GM10266 (cell line): ENCODE measurements at regions not wholly inside any gene's neighbourhood (a gene's known extent, or its start where the extent isn't known, plus 50 kb on each side); places are given as distances from the start of the nearest gene placed in this dataset.

Source experiments
- DNase-seq: peaks from one replicate; pipeline ENCODE4 v3.0.0; 2012; ENCODE audit errors: extremely low spot score
- TF ChIP-seq, protein P1 (sequence below): IDR thresholded peaks from 2 replicates; pipeline ENCODE4 v1.5.1; 2012; ENCODE audit warnings: mild to moderate bottlenecking, low read depth; ENCODE audit not compliant: control insufficient read depth, insufficient read depth; ENCODE audit errors: missing control alignments

DNA sequence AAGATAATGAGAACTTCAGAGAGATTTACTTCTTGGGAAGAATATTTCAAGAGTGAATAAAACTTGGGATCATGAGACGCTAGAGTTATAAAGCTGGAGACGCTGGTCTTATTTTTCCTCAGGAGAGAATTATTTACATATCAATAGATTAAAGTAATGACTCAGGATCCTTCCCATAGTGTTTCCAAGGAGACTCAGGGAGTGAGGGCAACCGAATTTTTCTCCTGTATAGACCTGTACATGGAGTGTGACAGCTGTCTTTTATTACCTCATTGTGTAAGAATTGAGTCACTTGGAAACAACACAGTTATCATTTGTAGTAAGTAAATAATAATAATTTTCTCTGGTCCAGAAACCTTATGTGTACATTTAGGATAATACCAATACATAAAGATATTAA lies 1905.5 kb downstream of the OLFM4 start:
- TF ChIP-seq, protein P1, sequence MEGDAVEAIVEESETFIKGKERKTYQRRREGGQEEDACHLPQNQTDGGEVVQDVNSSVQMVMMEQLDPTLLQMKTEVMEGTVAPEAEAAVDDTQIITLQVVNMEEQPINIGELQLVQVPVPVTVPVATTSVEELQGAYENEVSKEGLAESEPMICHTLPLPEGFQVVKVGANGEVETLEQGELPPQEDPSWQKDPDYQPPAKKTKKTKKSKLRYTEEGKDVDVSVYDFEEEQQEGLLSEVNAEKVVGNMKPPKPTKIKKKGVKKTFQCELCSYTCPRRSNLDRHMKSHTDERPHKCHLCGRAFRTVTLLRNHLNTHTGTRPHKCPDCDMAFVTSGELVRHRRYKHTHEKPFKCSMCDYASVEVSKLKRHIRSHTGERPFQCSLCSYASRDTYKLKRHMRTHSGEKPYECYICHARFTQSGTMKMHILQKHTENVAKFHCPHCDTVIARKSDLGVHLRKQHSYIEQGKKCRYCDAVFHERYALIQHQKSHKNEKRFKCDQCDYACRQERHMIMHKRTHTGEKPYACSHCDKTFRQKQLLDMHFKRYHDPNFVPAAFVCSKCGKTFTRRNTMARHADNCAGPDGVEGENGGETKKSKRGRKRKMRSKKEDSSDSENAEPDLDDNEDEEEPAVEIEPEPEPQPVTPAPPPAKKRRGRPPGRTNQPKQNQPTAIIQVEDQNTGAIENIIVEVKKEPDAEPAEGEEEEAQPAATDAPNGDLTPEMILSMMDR, result no peak
- DNase-seq, result no peak

DNA sequence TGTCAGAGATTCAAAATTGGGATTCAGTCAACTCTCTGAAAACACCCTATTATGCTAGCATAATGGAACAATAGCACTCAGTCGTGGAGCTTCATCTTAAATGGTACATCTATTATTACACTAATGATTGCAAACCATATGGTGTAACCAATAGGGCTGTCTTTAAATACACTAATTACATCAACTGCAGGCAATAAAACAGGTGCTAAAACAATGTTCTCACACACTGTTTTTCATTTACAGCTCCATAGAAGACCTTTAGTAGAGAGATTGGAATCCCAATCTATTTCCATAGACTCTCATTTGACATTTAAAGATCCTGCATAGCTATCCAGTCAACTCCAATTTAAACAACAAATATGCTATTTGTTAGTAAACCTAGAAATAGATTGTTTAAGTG lies 1917.4 kb downstream of the OLFM4 start:
- no peak for DNase-seq

DNA sequence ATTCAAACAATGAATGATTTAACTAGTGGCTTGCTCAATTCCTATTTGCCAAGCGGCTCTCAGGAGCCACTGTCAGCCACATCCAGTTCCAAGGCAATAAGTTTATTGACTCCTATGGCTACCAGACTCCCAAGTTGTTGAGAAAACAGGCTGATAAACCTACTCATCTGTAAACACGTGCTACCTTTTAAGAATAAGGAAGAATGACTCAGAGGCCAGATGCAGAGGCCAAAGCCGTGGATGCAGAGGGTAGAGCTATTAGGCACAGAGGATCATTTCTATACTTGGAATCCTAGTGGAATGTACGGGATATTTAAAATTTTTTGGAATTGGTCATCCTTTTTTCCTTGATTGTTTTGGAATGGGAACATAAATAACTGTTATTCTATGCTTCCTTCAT lies 1921.1 kb downstream of the OLFM4 start:
- TF ChIP-seq, protein P1, result no peak

More for the DNA sequence above, 1917.4 kb downstream of the OLFM4 start:
- TF ChIP-seq, protein P1, result no peak

DNA sequence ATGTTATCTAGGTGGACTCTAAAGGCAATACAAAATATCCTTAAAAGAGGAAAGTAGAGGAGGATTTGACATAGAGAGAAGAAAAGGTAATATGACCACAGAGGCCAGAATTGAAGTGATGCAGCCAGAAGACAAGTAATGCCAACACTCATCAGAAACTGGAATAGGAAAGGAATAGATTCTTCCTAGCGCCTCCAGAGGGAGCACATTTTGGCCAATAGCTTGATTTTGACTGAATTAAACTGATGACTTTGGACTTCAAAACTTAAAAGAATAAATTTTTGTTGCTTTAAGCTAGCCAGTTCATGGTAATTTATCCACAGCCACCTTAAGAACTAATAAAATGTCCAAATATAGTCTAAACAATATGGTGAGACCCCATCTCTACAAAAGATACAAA lies 1921.9 kb downstream of the OLFM4 start:
- TF ChIP-seq, protein P1, result no peak
- no peak for DNase-seq

More for the DNA sequence above, 1921.1 kb downstream of the OLFM4 start:
- no peak for DNase-seq

DNA sequence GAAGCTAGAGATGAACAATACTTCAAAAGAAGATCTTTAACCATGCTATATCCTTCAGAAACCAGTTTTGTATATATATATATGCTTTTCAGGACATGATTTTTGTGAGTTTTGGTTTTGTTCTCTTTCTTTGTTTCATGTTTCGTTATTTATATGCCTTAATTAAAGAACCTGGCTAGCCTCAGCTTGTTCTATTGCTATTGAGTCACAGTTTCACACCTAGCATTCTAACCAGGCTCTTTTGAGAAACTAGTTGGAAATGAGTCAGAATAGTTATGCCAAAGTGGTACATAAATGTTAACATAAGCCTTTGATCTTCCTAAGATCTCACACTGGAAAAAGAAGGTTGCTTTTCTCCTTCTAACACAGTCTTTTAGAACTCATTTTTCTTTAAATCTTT lies 1925.2 kb downstream of the OLFM4 start:
- no peak for DNase-seq
- TF ChIP-seq, protein P1, result no peak

DNA sequence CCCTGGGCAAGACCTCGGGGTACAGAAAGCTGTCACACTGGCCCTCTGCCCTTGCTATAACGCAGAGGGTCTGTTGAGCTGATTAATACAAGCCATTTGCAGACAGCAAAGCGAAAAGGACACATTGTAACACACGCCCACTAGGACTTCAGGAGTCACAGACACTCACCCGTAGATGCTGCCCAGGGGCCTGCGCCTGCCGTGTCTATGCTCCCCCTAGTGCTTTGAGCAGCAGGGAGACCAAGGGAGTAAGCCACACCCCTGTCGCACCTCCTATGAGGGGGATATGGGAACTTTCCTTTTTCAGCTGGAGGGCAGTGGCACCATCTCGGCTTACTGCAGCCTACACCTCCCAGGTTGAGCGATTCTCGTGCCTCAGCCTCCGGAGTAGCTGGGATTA lies 1930.2 kb downstream of the OLFM4 start:
- DNase-seq, result no peak
- TF ChIP-seq, protein P1, result no peak

DNA sequence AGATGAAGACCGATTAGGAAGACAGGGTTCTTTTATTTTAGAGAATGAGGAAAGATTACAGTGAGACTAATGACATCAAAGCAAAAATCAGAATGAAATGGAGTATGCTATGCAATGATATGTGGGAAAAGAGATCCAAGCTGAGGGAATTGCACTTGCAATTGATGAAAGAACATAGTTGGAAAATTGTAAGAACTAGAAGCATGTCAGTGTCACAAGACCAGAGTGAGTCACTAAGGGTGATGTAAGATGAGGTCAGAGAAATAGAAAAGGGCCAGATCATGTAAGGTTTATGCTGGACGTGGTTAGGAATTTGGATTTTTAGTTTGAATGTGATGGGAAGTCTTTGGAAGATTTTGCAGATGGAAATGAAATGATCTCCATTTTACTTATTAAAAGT lies 1937.3 kb downstream of the OLFM4 start:
- TF ChIP-seq, protein P1, result no peak

DNA sequence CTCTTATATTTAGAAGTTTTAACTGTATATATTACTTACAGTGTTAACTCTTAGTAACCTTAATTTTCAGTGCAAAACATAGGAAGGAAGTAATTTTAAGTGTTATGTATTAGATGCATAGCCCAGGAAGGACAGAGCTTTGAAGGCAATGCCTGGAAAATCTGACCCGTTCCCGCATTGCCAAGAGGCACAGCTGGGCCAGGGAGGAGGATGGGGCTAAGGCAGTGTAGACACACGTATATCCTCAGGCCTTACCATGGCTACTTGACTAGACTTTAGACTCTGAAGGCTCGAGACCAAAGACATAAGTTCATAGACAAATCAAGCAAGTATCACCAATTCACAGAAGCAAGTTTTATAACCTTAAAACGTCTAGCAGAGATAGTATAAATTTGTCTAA lies 1944.2 kb downstream of the OLFM4 start:
- TF ChIP-seq, protein P1, result no peak
- no peak for DNase-seq

More for the DNA sequence above, 1937.3 kb downstream of the OLFM4 start:
- DNase-seq, result no peak
